Spleen (tissue), 11 donors: ENCODE measurements at regions not wholly inside any gene's neighbourhood (a gene's known extent, or its start where the extent isn't known, plus 50 kb on each side); places are given as distances from the start of the nearest gene placed in this dataset.

ENCODE experiments used
- DNase-seq: peaks from one replicate; pipeline ENCODE4 v3.0.0-alpha.2; 2020
- H3K27ac ChIP-seq, 8 donors: fragments of 200-600 bp; sonication (generic) in 7 of 8; 1 replicate in 4 of 8; 2 replicates in 4 of 8; pipeline versions ENCODE4 v1.5.0 to v1.8.0; 2016 to 2021; ENCODE audit warnings: inconsistent platforms in 4 of 8, mild to moderate bottlenecking in 4 of 8, moderate library complexity in 1 of 8
- H3K27me3 ChIP-seq, 7 donors: fragments of 200-600 bp; sonication (generic) in 6 of 7; replicated peaks in 1 of 7; 1 replicate in 4 of 7; 2 replicates in 3 of 7; pipeline versions ENCODE4 v1.5.0 to v1.8.0; 2016 to 2021; ENCODE audit warnings: inconsistent platforms in 3 of 7, mild to moderate bottlenecking in 1 of 7
- H3K36me3 ChIP-seq, 6 donors: fragments of 200-600 bp; sonication (generic) in 5 of 6; 1 replicate in 4 of 6; 2 replicates in 2 of 6; pipeline versions ENCODE4 v1.5.0 to v1.8.0; 2016 to 2021; ENCODE audit warnings: inconsistent platforms in 2 of 6
- H3K4me1 ChIP-seq, 6 donors: fragments of 200-600 bp; sonication (generic) in 5 of 6; 1 replicate in 3 of 6; 2 replicates in 3 of 6; pipeline versions ENCODE4 v1.5.0 to v1.8.0; 2016 to 2021; ENCODE audit warnings: inconsistent platforms in 3 of 6
- H3K4me3 ChIP-seq, 8 donors: fragments of 200-600 bp; sonication (generic) in 7 of 8; 1 replicate in 4 of 8; 2 replicates in 4 of 8; pipeline versions ENCODE4 v1.5.0 to v1.8.0; 2016 to 2021; ENCODE audit warnings: inconsistent platforms in 4 of 8, mild to moderate bottlenecking in 4 of 8, moderate library complexity in 2 of 8
- H3K9me3 ChIP-seq, 8 donors: fragments of 200-600 bp; sonication (generic) in 7 of 8; 1 replicate in 4 of 8; 2 replicates in 4 of 8; pipeline versions ENCODE4 v1.5.0 to v1.8.0; 2016 to 2021; ENCODE audit warnings: inconsistent platforms in 4 of 8
- CTCF ChIP-seq, 11 experiments: fragments of 200-600 bp in 7 of 11; fragments of 450-650 bp in 4 of 11; sonication (generic) in 4 of 11; IDR thresholded peaks in 8 of 11; conservative IDR thresholded peaks in 3 of 11; 1 replicate in 7 of 11; 2 replicates in 4 of 11; pipeline versions ENCODE4 v1.4.0 to v1.8.0; 2016 to 2021; ENCODE audit warnings: antibody characterized with exemption in 11 of 11, inconsistent platforms in 4 of 11, mild to moderate bottlenecking in 1 of 11
- POLR2A ChIP-seq, 3 donors: fragments of 450-650 bp; IDR thresholded peaks; one replicate each; pipeline ENCODE4 v1.5.1; 2017; ENCODE audit warnings: antibody characterized with exemption in 3 of 3, mild to moderate bottlenecking in 1 of 3
- POLR2AphosphoS5 ChIP-seq, 3 donors: sonication (generic); formaldehyde crosslinking; IDR thresholded peaks; one replicate each; pipeline ENCODE4 v1.5.1; 2017; ENCODE audit warnings: antibody characterized with exemption in 3 of 3
- WGBS, 5 donors: extraction: QIAGEN DNeasy Blood & Tissue Kit in 3 of 5; methylation state at CpG; one replicate each; pipeline versions ENCODE4 v1.1.5 to v1.1.7; 2013 to 2018; 5-methylcytosine and 5-hydroxymethylcytosine counted together
- intact Hi-C: fragments of 100-400 bp; cut with DNase I; formaldehyde crosslinking; loops from one replicate; pipeline ENCODE4 v1.15.0; 2023; ENCODE audit warnings: low total_unique reads
- donor health status: healthy with polysubstance abuse.
- donor health status: DM: no; HTN: no; CAD: no; lungs with moderate emphysema.
- donor health status: DM: no; HTN: no; CAD: no.
- donor health status: Bipolar disorder and iron deficiency.
- donor health status: healthy.
- donor health status: DM: no; HTN: no; CAD: no.
- donor health status: DM: yes; HTN: yes; CAD: no.

- Histone ChIP-seq H3K4me1 (no peaks in the 10 kb centered on the region), H3K36me3 (no peaks in the 10 kb centered on the region), H3K9me3 (no peaks in the 10 kb centered on the region), H3K27me3 (no peaks in the 10 kb centered on the region), H3K4me3 (no peak overlapping the region), H3K27ac (no peak overlapping the region)
- no peak for DNase-seq
- WGBS, 5 donors: 71 to 94% (median 88%) methylated on average over 15 of the region's 15 CpGs
- intact Hi-C loops: no loop called here
- TF ChIP-seq POLR2A (IDR thresholded peaks at IDR 0.05): no peak
- TF ChIP-seq POLR2AphosphoS5 (IDR thresholded peaks at IDR 0.05): no peak
- no peak for TF ChIP-seq CTCF (IDR thresholded peaks at IDR 0.05 in 8 of 11, conservative IDR thresholded peaks at IDR 0.05 in 3 of 11)
These were observed 95.6 kb upstream of the PRR32 start for GRCh38 chrX:126723881-126724280.

GRCh38 chrX:126733874-126734273 lies 85.7 kb upstream of the PRR32 start:
- Histone ChIP-seq H3K27ac (no peak overlapping the region), H3K4me3 (no peak overlapping the region), H3K27me3 (no peaks in the 10 kb centered on the region), H3K9me3 (no peaks in the 10 kb centered on the region), H3K4me1 (no peaks in the 10 kb centered on the region), H3K36me3 (no peaks in the 10 kb centered on the region)
- 11 to 47% (median 24%) methylated on average over 2 of the region's 2 CpGs for WGBS, 5 donors
- no peak for DNase-seq
- intact Hi-C loops: no loop called here
- TF ChIP-seq POLR2AphosphoS5 (IDR thresholded peaks at IDR 0.05): no peak
- no peak for TF ChIP-seq POLR2A (IDR thresholded peaks at IDR 0.05)
- no peak for TF ChIP-seq CTCF (IDR thresholded peaks at IDR 0.05 in 8 of 11, conservative IDR thresholded peaks at IDR 0.05 in 3 of 11)
